GM19043 (cell line): ENCODE measurements at regions not wholly inside any gene's neighbourhood (a gene's known extent, or its start where the extent isn't known, plus 50 kb on each side); places are given as distances from the start of the nearest gene placed in this dataset.
"Not testable (repeated sequence)": the region's sequence is repeated elsewhere in the genome, so short reads cannot be mapped to it uniquely, and the experiment has no call there.

Experiments
- ATAC-seq: cut with Tn5 transposase; IDR thresholded peaks from one replicate; pipeline ENCODE4 v1.9.1; 2021; ENCODE audit warnings: low read depth; ENCODE audit not compliant: unreplicated experiment

DNA sequence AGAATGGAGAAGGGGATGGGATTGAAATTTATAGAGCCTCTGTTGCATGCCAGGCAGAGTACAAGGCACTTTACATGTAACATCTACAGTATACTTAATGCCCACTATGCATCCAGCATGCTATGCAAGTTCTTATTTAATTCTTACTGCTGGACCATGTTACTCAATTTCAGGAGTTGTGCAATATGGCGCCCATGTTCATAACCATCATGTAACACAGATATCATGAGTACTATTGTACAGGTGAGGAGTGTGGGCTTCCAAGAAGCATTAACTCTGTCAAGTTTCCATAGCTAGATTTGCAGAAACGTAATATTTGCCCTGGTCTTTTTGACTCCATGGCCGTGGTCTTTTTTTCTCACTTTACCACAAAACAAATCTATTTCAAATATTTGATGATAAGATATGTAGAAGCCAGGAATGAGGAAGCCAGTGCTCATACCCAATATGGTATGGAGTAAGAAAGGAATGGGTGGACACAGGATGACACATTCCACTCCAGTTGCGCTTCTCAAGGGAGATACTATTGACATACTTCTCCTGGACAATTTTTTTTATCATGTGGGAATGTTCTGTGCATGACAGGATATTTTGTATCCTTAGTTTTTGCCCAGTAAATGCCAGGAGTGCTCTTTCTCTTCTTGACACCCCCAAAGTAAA is 191.8 kb downstream of the C12orf75 start:
- ATAC-seq = no peak

DNA sequence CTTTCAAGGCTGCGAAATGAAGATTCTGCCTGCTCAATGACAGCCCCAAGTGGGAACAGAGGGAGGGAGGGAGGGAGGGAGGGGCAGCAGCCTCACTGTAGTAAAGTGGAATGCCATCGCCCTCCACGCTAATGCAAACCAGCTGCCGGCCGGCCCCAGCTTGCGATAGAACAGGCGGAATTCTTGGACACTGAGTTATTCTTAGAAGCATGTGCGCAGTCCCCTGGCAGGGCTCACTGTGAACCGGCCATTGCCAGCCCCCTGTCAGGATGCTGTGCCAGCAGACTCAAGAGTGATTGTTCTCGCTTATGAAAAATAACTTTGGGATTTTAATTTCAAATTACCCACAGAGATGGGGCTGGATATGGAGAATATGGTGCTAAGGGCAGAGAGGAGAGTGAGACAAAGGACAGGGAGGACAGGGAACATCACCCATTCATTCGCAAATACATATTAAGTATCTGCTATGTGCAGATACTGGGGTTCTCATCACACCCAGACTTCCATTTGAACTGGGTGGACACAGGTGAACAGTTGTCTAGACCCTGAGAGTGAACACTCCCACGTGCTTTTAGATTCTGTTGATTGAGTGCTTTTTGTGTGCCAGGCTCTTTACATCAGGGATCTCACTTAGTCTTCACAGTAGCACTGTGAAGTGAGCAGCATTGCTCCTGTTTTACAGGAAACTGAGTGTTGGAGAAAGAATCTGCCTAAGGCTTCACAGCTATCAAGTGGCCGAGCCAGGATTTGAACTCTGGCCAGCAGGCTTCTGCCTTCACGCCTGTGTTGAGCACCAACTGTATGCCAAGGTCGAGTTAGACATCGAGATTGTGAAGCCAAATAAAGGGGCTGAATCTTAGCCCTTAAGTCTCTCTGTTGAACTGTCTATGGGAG is 192.9 kb downstream of the C12orf75 start:
- ATAC-seq = no peak

DNA sequence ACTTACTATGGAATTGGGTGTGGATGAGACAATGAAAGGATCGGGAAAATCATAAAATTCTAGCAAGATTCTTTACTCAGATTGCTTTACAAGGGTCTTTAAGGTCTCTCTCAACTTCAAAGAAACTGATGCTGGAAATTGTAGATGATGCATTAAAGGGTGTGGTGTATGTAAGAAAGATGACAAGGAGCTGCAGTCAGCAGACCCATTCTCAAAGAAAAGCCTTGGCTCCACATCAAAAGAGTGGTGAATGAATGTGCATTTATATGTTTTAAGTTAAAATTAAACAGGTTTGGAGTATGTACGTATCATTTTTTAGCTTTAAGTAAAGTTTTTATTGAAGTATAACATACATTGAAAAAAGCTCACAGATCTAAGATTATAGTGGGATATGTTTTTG is 194.5 kb downstream of the C12orf75 start:
- ATAC-seq = no peak

DNA sequence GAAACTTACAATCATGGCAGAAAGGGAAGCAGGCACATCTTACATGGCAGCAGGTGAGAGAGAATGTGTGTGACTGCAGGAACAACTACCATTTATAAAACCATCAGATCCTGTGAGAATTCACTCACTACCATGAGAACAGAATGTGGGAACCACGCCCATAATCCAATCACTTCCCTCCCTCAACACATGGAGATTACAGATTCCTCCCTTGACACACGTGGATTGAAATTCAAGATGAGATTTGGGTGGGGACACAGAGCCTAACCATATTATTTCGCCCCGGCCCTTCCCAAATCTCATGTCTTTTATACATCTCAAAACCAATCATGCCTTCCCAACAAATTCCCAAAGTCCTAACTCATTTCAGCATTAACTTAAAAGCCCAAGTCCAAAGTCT is 203.6 kb downstream of the C12orf75 start:
- ATAC-seq = no peak

DNA sequence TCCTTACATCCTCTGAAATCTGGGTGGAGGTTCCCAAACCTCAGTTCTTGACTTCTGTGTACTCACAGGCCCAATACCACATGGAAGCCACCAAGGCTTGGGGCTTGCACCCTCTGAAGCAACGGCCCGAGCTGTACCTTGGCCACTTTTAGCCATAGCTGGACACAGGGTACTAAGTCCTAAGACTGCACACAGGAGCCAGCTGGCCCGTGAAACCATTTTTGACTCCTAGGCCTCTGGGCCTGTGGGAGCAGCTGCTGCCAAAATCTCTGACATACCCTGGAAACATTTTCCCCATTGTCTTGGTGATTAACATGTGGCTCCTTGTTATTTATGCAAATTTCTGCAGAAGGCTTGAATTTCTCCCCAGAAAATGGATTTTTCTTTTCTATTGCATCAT is 204.5 kb downstream of the C12orf75 start:
- ATAC-seq = not testable (repeated sequence)

DNA sequence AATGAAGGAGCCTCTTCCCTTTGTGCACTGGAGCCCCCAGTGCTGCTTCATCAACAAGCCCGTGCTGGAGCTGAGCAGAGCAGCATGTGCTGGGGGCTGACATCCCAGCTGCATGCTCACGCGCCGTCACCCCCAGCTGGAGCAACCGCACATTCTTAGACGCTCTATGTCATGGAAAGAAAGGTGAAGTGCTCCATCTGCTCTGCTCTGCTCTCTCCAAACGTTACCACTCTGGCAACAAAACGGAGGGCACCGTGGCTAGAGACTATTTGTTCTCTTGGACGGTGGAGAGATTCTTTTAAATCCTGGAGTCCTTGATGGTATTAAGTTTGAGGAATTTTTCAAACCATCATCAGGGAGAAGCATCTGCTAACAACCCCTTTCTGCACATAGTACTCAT is 208.4 kb downstream of the C12orf75 start:
- ATAC-seq = no peak

DNA sequence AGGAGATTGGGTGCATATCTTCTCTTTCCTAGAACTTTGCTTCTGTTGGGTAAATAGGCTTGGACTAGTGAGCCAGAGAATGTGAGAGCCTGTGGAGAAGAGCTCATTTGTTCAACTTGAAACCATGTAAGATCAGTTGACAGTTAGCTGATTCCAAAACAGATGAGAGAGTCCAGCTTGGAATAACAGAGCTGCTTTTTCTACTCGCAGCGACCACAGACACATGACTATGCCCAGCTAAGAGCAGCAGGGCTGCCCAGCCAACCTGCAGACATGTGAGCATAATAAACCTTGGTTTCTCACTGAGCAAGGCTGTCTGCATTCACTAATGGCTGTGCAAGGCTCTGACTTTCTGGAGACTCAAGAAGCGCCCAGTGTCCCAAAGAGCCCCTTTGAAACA is 209.2 kb downstream of the C12orf75 start:
- ATAC-seq = no peak

DNA sequence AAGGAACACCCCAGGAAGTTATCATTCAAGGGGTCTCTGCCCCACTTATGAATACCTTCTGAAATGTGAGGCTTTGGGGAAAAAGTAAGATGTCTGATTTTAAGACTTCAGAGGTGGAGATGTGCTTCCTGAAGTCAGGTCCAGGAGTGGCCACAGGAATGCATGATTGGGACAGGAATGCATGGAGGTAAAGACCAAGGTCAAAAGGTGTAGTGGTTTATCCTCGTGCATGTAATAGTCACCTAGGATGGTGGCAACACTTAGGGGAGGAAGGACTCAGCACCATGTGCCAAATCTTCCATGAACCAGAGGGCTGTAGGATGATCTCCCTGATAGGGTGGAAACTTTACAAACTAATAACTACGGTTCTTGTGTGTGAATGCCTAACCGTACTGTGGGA is 217.3 kb downstream of the C12orf75 start:
- no peak for ATAC-seq

DNA sequence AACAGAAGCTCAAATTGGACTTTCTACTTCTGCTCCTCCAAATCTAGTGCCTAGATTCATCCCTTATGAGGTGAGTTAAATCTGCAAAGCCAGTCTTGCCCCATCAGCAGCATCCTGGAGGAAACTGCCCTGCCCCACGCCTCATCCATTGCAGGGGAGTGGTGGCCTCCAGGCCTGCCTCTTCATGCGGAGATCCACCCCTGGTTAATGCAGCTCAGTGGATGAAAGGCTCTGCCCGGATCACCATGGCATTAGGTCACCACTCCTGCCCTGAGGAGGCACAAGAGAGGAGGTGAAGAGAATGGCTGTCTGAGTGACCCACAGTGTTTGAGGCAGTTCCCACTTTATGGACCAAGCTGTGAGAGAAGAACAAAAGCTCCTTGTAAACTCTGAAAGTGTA is 218.1 kb downstream of the C12orf75 start:
- no peak for ATAC-seq

DNA sequence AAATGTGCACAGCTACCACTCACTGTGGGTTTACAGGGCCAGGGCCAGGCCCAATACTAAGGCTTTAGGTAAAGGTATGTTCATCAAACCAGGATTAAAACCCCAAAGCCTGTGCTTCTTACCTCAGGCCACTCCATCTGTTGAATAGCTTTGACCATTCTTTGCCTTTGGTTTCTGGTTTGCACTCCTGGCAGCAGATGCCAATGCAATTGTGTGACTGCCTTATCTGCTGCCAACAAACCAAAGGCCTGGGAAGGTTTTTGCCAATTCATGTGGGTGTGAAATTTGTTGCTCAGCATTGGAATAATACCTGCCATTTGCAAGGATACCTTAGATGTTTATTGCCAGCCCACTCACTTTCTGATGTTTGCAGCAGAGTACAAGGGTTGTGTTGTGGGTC is 221.6 kb downstream of the C12orf75 start:
- ATAC-seq = no peak

DNA sequence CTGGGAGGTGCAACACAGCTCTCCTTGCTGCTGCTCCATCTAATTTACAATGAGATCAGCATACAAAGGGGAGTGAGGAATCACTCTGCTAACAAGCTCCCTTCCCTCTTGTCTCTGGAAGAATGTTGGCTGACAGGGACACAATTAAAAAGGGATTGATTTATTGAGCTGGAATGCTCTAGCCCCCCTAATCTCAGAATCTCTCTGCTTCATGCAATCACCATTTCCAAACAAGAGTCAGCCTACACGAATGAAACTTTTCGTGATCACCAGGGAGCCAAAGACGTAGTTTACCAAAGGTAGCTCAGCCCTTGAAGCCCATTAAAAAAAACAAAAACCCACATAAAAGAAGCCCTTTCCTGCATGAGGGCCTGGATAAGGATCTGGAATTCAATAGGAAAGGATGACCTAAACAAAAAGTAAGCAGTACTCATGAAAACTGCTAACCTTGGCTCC is 223.8 kb downstream of the C12orf75 start:
- ATAC-seq = no peak

DNA sequence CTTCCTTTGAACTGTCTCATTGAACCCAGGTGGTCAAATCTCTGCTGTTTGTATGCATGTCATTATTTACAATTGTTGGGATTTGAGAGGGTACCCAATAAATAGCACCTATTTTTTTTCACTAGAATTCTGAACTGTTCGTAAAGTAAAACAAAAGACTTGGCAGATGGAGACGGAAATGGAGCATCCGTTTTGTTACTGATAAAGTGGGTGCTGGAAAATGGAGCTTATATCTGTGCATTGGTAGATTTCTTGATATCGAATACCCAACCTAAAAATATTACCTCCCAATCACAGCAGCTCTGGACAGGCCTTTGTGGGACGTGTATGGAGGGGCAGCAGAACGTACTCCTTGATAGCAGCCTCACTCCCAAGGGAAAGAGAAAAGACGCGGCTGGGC is 224.4 kb downstream of the C12orf75 start:
- ATAC-seq = no peak

DNA sequence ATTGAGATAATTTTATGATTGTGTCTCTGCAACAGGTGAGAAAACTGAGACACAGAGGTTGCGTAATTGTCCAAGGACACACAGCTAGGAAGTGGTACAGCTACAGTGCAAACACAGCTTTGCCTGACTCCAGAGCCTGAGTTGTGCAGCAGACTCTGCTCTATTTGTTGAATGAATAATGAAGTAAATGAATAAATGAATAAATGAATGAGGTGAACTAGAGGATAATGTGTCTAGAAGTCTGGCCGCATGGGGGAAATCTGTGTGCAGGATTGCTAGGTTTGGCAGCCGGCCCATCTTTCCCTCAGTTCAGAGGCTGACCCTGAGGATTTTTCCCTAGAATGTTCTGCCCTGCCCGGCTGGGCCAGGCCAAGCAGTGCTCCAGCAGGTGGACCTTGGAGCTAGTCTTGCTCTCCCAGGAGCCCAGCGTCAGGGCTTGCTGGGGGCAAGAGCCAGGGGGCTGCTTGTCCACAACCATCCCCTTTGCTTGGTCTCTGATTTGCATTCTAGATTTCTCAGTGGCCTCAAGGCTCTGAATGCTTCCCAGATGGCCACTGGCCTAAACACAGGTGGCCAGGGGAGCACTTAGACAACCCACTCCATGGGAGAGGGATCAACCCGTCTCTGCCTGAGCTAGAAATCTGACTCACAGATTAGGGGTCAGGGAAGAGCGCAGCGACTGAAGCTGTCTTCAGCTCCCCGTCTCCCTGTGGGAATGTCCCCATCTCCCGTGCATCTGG is 225.2 kb downstream of the C12orf75 start:
- no peak for ATAC-seq

DNA sequence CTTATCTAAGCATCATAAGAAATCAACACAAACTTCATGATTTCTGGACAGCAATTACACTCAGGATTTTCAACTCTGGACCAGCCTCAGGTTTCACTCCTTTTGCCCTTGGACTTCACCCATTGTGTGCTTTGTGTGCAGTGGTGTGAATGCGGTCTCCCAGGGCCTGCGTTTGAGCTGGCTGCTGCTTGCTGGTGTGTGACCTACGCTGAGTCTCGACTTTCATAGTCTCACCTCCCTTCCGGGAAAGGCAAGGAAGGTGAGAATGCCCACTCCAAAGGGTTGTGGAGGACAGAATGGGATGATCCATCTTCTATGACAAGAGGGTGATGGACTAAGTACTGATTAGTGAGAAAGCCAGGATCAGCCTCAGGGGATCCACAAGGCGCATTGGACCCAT is 228.8 kb downstream of the C12orf75 start:
- ATAC-seq = no peak

DNA sequence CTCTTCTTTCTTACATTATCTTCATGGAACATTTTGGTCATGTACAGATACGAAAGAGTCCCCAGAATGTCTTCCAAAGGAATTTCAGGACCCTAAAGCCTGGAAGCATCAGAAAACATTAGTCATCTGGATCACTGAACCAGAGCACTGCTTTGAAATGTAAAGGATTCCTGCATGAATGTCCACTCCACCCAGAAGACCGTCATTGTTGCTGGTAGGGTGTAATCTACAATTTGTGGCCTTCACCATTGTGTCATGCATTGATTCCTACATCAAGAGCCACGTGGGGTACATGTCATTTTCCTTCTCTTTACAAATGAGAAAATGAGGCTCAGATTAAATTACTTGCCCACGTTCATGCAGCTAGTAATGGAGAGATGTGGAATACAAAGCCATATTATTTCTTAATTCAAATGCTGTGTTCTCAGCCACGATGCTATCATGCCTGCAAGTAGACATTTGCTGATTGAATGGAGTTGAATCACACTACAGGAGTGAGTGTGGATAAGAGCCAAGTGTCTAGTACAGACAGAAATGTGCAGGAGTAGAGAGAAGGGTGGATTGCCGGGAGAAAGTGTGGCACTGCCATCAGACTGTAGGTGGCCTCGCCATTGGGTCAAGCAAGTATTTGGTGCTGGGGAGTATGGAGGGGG is 231.2 kb downstream of the C12orf75 start:
- ATAC-seq = no peak

DNA sequence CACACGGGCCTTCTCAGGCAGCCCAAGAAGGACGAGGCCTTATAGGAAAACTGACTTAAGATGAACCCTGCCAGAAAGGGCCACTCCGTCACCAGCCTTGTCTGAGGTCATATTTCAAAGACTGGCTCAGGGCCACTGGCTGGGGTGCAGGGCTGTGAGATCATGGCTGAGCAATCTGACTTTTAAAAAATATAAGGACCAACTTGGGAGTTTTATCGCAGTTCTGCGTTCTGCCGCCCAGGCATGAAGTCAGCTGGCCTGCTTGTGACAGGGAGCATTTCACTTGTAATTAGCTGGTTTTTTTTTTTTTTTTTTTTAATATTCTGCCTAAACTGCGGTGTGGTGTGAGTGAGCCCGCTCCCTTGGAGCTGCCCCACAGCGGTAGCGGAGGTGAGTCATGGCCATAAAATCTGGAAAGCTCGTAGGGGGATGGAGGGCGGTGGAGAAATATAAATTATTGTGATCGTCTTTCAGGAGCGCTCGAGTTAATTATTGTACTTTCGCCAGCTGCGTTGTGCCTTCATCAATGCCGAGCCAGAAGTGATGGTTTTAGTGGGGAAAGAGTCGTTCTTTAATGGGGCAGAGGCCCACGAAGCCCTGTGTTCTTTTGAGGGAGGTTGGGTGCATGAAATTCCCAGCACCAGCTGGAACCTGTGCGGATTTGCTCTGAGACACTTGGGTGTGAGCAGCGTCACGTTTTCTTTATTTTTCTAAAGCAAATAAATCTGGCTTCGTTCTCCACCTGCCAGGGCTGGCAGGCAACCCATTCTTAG is 231.9 kb downstream of the C12orf75 start:
- no peak for ATAC-seq

DNA sequence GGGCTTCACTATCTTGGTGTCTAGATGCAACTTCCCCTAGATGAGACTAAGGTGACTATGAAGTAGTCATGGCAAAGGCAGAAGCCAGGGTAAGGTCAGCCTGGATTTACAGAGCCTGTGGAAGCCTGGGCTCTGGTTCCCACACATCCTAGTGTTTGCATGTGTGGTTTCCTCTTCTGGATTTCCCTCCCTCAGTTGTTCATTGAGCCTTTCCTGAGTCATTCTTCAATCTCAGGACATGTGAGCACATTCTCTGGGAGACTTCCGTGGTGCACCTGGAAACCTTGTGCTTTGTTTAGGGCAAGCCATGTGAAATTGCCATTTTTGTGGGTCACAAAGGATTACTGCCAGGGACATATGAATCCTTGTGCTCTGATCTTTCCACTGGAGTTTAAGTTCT is 236.6 kb downstream of the C12orf75 start:
- ATAC-seq = no peak

DNA sequence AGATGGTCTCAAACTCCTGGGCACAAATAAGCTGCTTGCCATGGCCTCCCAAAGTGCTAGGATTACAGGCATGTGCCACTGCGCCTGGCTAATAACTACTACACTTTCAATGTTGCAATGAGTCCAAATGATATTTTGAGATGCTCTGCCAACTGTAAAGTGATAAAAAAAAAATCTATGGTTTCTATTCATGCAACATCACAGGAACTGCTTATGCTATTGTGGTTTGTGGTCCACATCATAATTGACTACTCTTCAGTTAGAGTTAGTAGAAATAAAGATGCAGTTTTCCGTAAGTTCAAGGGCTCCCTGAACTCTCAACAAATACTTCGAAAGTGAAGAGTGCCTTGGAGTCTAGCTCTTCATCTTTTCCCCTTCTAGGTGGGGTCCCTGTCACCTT is 239.4 kb downstream of the C12orf75 start:
- no peak for ATAC-seq

DNA sequence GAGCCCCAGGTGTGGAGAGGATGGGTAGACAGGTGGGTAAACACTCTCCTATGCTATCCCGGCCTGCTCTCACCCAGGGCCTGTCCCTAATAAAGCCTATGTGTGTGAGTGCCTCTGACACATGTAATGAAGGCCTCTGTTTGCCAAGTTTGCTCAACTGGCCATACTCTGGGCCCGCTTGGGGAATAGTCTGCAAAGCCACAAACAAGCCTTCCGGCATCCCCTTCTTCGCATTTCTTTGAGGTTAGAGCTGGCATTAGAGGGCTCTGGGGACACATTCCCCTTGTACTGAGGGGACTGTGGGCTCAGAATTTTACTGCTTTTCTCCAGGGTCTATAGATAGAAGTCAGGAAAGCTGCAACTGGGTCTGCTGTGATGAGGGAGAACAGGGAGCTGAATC is 240.5 kb downstream of the C12orf75 start:
- ATAC-seq = no peak

DNA sequence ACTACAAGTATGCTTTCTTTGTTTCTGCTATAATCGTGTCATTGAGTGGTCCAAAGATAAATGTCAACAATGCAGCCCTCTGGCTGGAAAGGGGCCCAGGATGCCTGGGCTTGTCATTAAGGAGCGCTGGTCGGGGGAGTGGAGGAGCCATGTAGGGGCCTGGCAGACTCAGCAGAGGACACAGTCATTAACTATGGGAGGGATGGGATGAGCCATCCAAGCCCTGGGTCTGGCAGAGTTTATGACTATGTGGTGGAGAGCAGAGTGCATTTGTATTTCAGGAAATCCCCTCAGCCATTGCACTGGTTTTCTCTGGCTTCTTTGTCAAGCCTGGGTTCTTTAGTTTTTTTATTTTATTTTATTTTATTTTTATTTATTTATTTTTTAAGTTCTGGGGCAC is 243.1 kb downstream of the C12orf75 start:
- no peak for ATAC-seq
